WTC11 (cell line): ENCODE measurements at regions not wholly inside any gene's neighbourhood (a gene's known extent, or its start where the extent isn't known, plus 50 kb on each side); places are given as distances from the start of the nearest gene placed in this dataset.

Experiments used
- ATF1 ChIP-seq: sonication (generic); formaldehyde crosslinking; IDR thresholded peaks from 2 replicates; pipeline ENCODE4 v1.8.1; 2023; ENCODE audit warnings: mild to moderate bottlenecking, moderate library complexity, missing genetic modification reagents
- CREB1 ChIP-seq: sonication (generic); formaldehyde crosslinking; IDR thresholded peaks from 2 replicates; pipeline ENCODE4 v1.8.0; 2023; ENCODE audit warnings: mild to moderate bottlenecking, missing genetic modification reagents
- MLX ChIP-seq: sonication (generic); formaldehyde crosslinking; IDR thresholded peaks from 2 replicates; pipeline ENCODE4 v1.8.1; 2023; ENCODE audit warnings: mild to moderate bottlenecking, missing genetic modification reagents, moderate library complexity
- NFYB ChIP-seq: sonication (generic); formaldehyde crosslinking; conservative IDR thresholded peaks from 2 replicates; pipeline ENCODE4 v1.8.0; 2022; ENCODE audit warnings: low read depth, missing genetic modification reagents
- STAT6 ChIP-seq: sonication (generic); formaldehyde crosslinking; conservative IDR thresholded peaks from 2 replicates; pipeline ENCODE4 v1.8.1; 2023; ENCODE audit warnings: mild to moderate bottlenecking, low read depth, missing genetic modification reagents, moderate library complexity
- TP53 ChIP-seq: sonication (generic); formaldehyde crosslinking; IDR thresholded peaks from 2 replicates; pipeline ENCODE4 v1.8.1; 2023; ENCODE audit warnings: mild to moderate bottlenecking, missing genetic modification reagents
- TF ChIP-seq, protein P1 (sequence below): fragments of 200-600 bp; IDR thresholded peaks from 2 replicates; pipeline ENCODE4 v1.8.0; 2022; ENCODE audit warnings: antibody characterized with exemption
- TF ChIP-seq, protein P2 (sequence below): sonication (generic); formaldehyde crosslinking; IDR thresholded peaks from 2 replicates; pipeline ENCODE4 v1.8.1; 2023; ENCODE audit warnings: mild to moderate bottlenecking, moderate library complexity, missing genetic modification reagents

DNA sequence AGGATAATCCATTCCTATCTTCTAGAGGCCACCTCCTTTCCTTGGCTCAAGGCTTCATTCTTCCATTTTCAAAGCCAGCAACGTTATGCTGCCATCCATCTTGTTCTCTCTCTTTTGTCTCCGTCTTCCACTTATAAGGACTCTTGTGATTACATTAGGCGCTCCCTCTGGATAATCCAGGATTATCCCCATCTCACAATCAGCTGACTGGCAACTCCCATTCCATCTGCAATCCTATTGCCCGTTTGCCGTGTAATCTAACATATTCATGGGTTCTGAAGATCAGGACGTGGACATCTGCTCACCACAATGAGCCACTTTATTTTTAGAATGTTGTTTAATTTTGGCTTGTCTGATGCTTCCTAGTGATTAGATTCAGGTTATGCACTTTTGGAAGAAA, 89.3 kb downstream of the EBNA1BP2 start:
- TF ChIP-seq MLX: no peak
- no peak for TF ChIP-seq NFYB
- TF ChIP-seq, protein P1, sequence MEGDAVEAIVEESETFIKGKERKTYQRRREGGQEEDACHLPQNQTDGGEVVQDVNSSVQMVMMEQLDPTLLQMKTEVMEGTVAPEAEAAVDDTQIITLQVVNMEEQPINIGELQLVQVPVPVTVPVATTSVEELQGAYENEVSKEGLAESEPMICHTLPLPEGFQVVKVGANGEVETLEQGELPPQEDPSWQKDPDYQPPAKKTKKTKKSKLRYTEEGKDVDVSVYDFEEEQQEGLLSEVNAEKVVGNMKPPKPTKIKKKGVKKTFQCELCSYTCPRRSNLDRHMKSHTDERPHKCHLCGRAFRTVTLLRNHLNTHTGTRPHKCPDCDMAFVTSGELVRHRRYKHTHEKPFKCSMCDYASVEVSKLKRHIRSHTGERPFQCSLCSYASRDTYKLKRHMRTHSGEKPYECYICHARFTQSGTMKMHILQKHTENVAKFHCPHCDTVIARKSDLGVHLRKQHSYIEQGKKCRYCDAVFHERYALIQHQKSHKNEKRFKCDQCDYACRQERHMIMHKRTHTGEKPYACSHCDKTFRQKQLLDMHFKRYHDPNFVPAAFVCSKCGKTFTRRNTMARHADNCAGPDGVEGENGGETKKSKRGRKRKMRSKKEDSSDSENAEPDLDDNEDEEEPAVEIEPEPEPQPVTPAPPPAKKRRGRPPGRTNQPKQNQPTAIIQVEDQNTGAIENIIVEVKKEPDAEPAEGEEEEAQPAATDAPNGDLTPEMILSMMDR: no peak
- no peak for TF ChIP-seq TP53 (CRISPR knock-in tag)
- TF ChIP-seq CREB1 (CRISPR knock-in tag): no peak
- TF ChIP-seq, protein P2, sequence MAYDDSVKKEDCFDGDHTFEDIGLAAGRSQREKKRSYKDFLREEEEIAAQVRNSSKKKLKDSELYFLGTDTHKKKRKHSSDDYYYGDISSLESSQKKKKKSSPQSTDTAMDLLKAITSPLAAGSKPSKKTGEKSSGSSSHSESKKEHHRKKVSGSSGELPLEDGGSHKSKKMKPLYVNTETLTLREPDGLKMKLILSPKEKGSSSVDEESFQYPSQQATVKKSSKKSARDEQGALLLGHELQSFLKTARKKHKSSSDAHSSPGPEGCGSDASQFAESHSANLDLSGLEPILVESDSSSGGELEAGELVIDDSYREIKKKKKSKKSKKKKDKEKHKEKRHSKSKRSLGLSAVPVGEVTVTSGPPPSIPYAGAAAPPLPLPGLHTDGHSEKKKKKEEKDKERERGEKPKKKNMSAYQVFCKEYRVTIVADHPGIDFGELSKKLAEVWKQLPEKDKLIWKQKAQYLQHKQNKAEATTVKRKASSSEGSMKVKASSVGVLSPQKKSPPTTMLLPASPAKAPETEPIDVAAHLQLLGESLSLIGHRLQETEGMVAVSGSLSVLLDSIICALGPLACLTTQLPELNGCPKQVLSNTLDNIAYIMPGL (CRISPR knock-in tag): no peak
- no peak for TF ChIP-seq STAT6
- TF ChIP-seq ATF1 (CRISPR knock-in tag): no peak
